CD4-positive, CD25-positive, alpha-beta regulatory T cell (primary cell): ENCODE measurements at regions not wholly inside any gene's neighbourhood (a gene's known extent, or its start where the extent isn't known, plus 50 kb on each side); places are given as distances from the start of the nearest gene placed in this dataset.

Experiments used
- ATAC-seq, 2 donors: fragments of 150-1000 bp; cut with Tn5 transposase; one replicate each; pipeline ENCODE4 v1.10.0; 2021; ENCODE audit warnings: low read depth in 2 of 2, moderate number of reproducible peaks in 2 of 2, moderate library complexity in 1 of 2
- DNase-seq, 3 donors: peaks; one replicate each; pipeline versions ENCODE4 v3.0.0 to v3.0.0-alpha.2; 2012 to 2022; ENCODE audit warnings: mixed read lengths in 1 of 3
- H3K27ac ChIP-seq: one replicate; pipeline ENCODE4 v1.7.0; 2013; ENCODE audit warnings: mild to moderate bottlenecking, low read length; ENCODE audit not compliant: insufficient read depth, poor library complexity, severe bottlenecking
- H3K27me3 ChIP-seq: one replicate; pipeline ENCODE4 v1.7.0; 2013; ENCODE audit warnings: low read length; ENCODE audit not compliant: control insufficient read depth, insufficient read depth
- H3K36me3 ChIP-seq: one replicate; pipeline ENCODE4 v1.7.0; 2013; ENCODE audit warnings: mild to moderate bottlenecking, low read length, moderate library complexity; ENCODE audit not compliant: control insufficient read depth, insufficient read depth
- H3K4me1 ChIP-seq: 2 replicates; pipeline ENCODE4 v1.7.0; 2013; ENCODE audit warnings: mild to moderate bottlenecking, low read length; ENCODE audit not compliant: insufficient read depth, control insufficient read depth, poor library complexity, severe bottlenecking
- H3K4me3 ChIP-seq: one replicate; pipeline ENCODE4 v1.7.0; 2013; ENCODE audit warnings: low read depth, mild to moderate bottlenecking, low read length, moderate library complexity
- H3K9me3 ChIP-seq, 2 experiments: 1 replicate in 1 of 2; 2 replicates in 1 of 2; pipeline ENCODE4 v1.7.0; 2013; ENCODE audit warnings: low read length in 2 of 2, mild to moderate bottlenecking in 1 of 2, moderate library complexity in 1 of 2; ENCODE audit not compliant: control insufficient read depth in 2 of 2
- H3K27ac Mint-ChIP-seq, 3 donors: one replicate each; pipeline ENCODE4 v1.8.0; 2020 to 2022; ENCODE audit warnings: mild to moderate bottlenecking in 3 of 3, mixed read lengths in 3 of 3, moderate library complexity in 2 of 3
- H3K27me3 Mint-ChIP-seq: one replicate; pipeline ENCODE4 v1.8.0; 2022; ENCODE audit warnings: mild to moderate bottlenecking, mixed read lengths
- H3K36me3 Mint-ChIP-seq: one replicate; pipeline ENCODE4 v1.8.0; 2020; ENCODE audit warnings: mixed read lengths
- H3K4me1 Mint-ChIP-seq, 4 donors: one replicate each; pipeline ENCODE4 v1.8.0; 2020 to 2022; ENCODE audit warnings: mixed read lengths in 4 of 4, mild to moderate bottlenecking in 1 of 4
- H3K4me3 Mint-ChIP-seq, 4 donors: one replicate each; pipeline ENCODE4 v1.8.0; 2020 to 2022; ENCODE audit warnings: mild to moderate bottlenecking in 4 of 4, mixed read lengths in 4 of 4, moderate library complexity in 3 of 4
- H3K9me3 Mint-ChIP-seq, 7 donors: one replicate each; pipeline ENCODE4 v1.8.0; 2020 to 2022; ENCODE audit warnings: mixed read lengths in 7 of 7, mild to moderate bottlenecking in 3 of 7, moderate library complexity in 2 of 7

DNA sequence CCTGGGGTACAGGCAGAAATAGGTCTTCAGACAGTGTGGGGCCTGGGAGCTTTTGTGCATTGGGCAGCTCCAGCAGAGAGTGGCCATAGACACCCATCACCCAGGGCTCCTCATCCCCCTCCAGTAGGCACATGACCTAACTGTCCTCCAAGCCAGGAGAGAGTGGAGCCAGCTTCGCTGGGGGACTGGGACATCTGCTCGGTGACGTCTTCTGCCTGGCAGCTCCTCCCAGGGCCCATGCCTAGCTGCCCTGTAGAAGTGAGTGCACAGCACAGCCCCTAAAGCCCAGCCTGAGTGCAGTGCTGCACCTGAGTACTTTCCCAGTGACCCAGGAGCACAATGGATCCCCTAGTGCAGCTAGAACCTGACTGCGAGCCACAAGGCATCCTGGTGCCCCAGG, 279.7 kb upstream of the SLC7A11 start:
- H3K27me3 ChIP-seq = no peaks in the 10 kb centered on the region
- no peaks in the 10 kb centered on the region for H3K9me3 ChIP-seq
- Mint-ChIP-seq H3K9me3 (peaks cover 0 to 26% (median 6%) of the 10 kb centered on the region in 7 donors), H3K4me3 (no peak overlapping the region), H3K27ac (no peak overlapping the region), H3K27me3 (no peaks in the 10 kb centered on the region), H3K4me1 (no peaks in the 10 kb centered on the region), H3K36me3 (no peaks in the 10 kb centered on the region)
- no peaks in the 10 kb centered on the region for H3K4me1 ChIP-seq
- no peaks in the 10 kb centered on the region for H3K36me3 ChIP-seq
- no peak overlapping the region for H3K27ac ChIP-seq
- H3K4me3 ChIP-seq = no peak overlapping the region
- ATAC-seq = no peak
- DNase-seq = no peak

DNA sequence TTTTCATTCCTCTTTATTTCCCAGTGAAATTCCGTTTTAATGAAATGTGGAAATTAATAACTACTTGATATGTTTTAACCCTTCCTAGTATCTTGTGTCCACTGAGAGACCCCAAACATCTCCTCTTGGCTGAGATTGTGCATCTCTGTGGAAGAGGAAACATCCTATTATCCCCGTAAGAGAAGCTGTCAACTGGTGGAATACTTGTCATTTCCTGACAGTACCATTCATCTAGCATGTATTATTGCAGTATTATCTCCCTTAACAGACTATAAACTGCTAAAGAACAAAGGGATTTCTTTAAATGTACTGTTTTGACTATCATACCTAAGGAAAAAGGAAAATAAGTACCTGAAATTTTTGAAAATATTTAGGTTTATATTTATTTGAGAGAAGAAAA, 277.3 kb upstream of the SLC7A11 start:
- Mint-ChIP-seq H3K4me1 (no peaks in the 10 kb centered on the region), H3K27ac (no peak overlapping the region), H3K27me3 (no peaks in the 10 kb centered on the region), H3K4me3 (no peak overlapping the region), H3K36me3 (no peaks in the 10 kb centered on the region), H3K9me3 (peaks cover 0 to 29% (median 6%) of the 10 kb centered on the region in 7 donors)
- ATAC-seq = no peak
- no peak overlapping the region for H3K27ac ChIP-seq
- H3K4me3 ChIP-seq = no peak overlapping the region
- no peaks in the 10 kb centered on the region for H3K36me3 ChIP-seq
- no peak for DNase-seq
- no peaks in the 10 kb centered on the region for H3K9me3 ChIP-seq
- no peaks in the 10 kb centered on the region for H3K4me1 ChIP-seq
- H3K27me3 ChIP-seq = no peaks in the 10 kb centered on the region

GRCh38 chr4:138513535-138513934, 271.4 kb upstream of the SLC7A11 start:
- DNase-seq (no peak), ATAC-seq (no peak)
- H3K27me3 Mint-ChIP-seq = no peaks in the 10 kb centered on the region
- Histone ChIP-seq H3K36me3 (no peaks in the 10 kb centered on the region), H3K4me3 (no peak overlapping the region), H3K9me3 (no peaks in the 10 kb centered on the region), H3K27me3 (no peaks in the 10 kb centered on the region), H3K4me1 (no peaks in the 10 kb centered on the region), H3K27ac (no peak overlapping the region)
- H3K9me3 Mint-ChIP-seq = peaks cover 0 to 14% (median 2%) of the 10 kb centered on the region in 7 donors
- H3K4me1 Mint-ChIP-seq = no peaks in the 10 kb centered on the region
- no peak overlapping the region for H3K27ac Mint-ChIP-seq
- H3K36me3 Mint-ChIP-seq = no peaks in the 10 kb centered on the region
- no peak overlapping the region for H3K4me3 Mint-ChIP-seq

DNA sequence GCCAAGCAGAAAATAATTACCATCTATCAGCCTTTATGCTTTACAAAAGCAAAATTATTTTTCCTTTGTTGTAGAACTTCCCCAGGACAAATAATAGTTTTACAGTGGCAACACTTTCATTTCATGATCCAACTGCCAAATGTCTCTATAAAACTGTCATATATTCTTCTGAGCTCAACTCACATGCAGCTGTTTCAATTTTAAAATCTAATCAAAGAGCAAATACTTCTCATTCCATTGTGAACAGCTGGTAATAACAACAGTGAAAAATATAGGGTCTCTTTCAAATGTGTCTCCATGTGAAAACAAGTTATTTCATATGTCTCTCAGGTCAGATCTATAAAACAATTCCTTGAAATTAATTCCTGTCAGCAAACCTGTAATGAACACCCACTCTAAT, 270.6 kb upstream of the SLC7A11 start:
- DNase-seq = no peak
- no peaks in the 10 kb centered on the region for H3K9me3 ChIP-seq
- no peaks in the 10 kb centered on the region for H3K4me1 ChIP-seq
- H3K27me3 Mint-ChIP-seq = no peaks in the 10 kb centered on the region
- no peak overlapping the region for H3K4me3 Mint-ChIP-seq
- ATAC-seq = no peak
- H3K36me3 ChIP-seq = no peaks in the 10 kb centered on the region
- H3K36me3 Mint-ChIP-seq = no peaks in the 10 kb centered on the region
- peak overlapping the region in 1 of 3 donors; percentile 3 for H3K27ac Mint-ChIP-seq
- no peaks in the 10 kb centered on the region for H3K27me3 ChIP-seq
- H3K27ac ChIP-seq = no peak overlapping the region
- no peaks in the 10 kb centered on the region for H3K4me1 Mint-ChIP-seq
- peaks cover 0 to 17% (median 2%) of the 10 kb centered on the region in 7 donors for H3K9me3 Mint-ChIP-seq
- no peak overlapping the region for H3K4me3 ChIP-seq

GRCh38 chr4:138510053-138510452, 267.9 kb upstream of the SLC7A11 start:
- Histone ChIP-seq H3K9me3 (no peaks in the 10 kb centered on the region), H3K4me1 (no peaks in the 10 kb centered on the region), H3K36me3 (no peaks in the 10 kb centered on the region), H3K4me3 (no peak overlapping the region), H3K27ac (no peak overlapping the region), H3K27me3 (no peaks in the 10 kb centered on the region)
- H3K36me3 Mint-ChIP-seq = no peaks in the 10 kb centered on the region
- ATAC-seq (no peak), DNase-seq (no peak)
- H3K4me3 Mint-ChIP-seq = no peak overlapping the region
- H3K27ac Mint-ChIP-seq = no peak overlapping the region
- H3K9me3 Mint-ChIP-seq = peaks cover 0 to 27% (median 2%) of the 10 kb centered on the region in 7 donors
- H3K27me3 Mint-ChIP-seq = no peaks in the 10 kb centered on the region
- no peaks in the 10 kb centered on the region for H3K4me1 Mint-ChIP-seq

DNA sequence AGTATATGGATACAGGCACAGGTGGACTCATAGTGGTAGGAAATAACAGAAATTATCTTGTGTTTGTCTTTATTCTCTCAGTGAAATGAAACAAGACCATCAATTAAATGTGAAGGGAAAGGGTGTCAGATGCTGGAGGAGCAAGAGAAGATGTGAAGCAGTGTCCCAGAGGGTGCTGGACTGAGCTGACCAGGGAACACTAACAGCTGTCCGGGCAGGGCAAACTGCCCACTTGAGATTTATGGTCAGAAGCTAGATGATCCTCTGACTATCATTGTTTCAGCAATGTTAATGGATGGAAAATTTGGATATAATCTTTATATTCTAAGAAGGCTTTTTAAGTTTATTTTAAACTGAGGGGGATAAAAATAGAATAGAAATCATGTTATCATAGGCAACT, 267.2 kb upstream of the SLC7A11 start:
- Mint-ChIP-seq H3K4me1 (no peaks in the 10 kb centered on the region), H3K27ac (no peak overlapping the region), H3K4me3 (no peak overlapping the region), H3K36me3 (no peaks in the 10 kb centered on the region), H3K9me3 (peaks cover 0 to 29% (median 2%) of the 10 kb centered on the region in 7 donors), H3K27me3 (no peaks in the 10 kb centered on the region)
- no peaks in the 10 kb centered on the region for H3K4me1 ChIP-seq
- no peaks in the 10 kb centered on the region for H3K9me3 ChIP-seq
- H3K27ac ChIP-seq = no peak overlapping the region
- ATAC-seq (no peak), DNase-seq (no peak)
- H3K27me3 ChIP-seq = no peaks in the 10 kb centered on the region
- H3K4me3 ChIP-seq = no peak overlapping the region
- H3K36me3 ChIP-seq = no peaks in the 10 kb centered on the region

DNA sequence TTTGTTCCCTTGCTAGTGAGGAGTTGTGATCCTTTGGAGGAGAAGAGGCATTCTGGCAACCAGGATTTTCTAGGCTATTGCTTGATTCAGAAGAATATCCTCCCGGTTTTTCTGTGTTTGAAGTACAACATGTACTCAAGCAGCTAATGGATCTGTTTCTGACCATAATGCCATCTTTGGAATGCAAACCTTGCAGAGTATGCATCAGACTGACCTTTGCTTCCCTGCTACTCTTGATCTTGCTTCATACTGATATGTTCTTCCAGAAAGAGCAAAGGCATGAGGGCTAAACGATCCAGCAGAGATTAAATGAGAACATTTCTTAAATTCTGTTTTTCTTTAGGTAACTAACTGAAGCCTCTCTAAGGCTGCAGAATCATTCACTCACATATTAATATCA, 265.4 kb upstream of the SLC7A11 start:
- ATAC-seq = no peak
- H3K4me3 ChIP-seq = no peak overlapping the region
- H3K36me3 ChIP-seq = no peaks in the 10 kb centered on the region
- no peak overlapping the region for H3K27ac ChIP-seq
- H3K27ac Mint-ChIP-seq = no peak overlapping the region
- H3K9me3 ChIP-seq = no peaks in the 10 kb centered on the region
- no peak for DNase-seq
- H3K9me3 Mint-ChIP-seq = peaks cover 0 to 23% (median 3%) of the 10 kb centered on the region in 7 donors
- H3K27me3 Mint-ChIP-seq = no peaks in the 10 kb centered on the region
- H3K4me1 ChIP-seq = no peaks in the 10 kb centered on the region
- H3K27me3 ChIP-seq = no peaks in the 10 kb centered on the region
- H3K4me3 Mint-ChIP-seq = no peak overlapping the region
- no peaks in the 10 kb centered on the region for H3K36me3 Mint-ChIP-seq
- no peaks in the 10 kb centered on the region for H3K4me1 Mint-ChIP-seq

DNA sequence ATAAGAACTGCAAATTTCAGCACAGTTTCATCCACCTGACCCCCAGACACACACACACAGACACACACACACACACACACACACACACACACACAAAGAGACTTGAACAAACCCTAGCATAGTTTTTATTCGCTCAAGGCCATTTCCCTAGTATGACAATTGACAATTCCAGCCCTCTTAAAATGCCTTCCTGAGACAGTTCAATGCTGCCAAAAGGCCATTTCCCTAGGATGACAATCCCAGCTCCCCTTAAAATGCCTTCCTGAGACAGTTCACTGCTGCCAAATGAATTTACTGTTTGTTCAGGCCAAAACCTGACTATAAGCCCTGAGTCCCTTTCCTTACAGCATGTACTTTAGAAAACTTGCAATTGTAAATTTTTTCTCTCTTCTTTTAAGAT, 259.5 kb upstream of the SLC7A11 start:
- Mint-ChIP-seq H3K4me3 (no peak overlapping the region), H3K9me3 (peaks cover 0 to 22% (median 6%) of the 10 kb centered on the region in 7 donors), H3K36me3 (no peaks in the 10 kb centered on the region), H3K4me1 (no peaks in the 10 kb centered on the region), H3K27me3 (no peaks in the 10 kb centered on the region), H3K27ac (no peak overlapping the region)
- Histone ChIP-seq H3K27ac (no peak overlapping the region), H3K36me3 (no peaks in the 10 kb centered on the region), H3K27me3 (no peaks in the 10 kb centered on the region), H3K9me3 (no peaks in the 10 kb centered on the region), H3K4me3 (no peak overlapping the region), H3K4me1 (no peaks in the 10 kb centered on the region)
- ATAC-seq (no peak), DNase-seq (no peak)
